ENCODE measurements at regions not wholly inside any gene's neighbourhood (a gene's known extent, or its start where the extent isn't known, plus 50 kb on each side); places are given as distances from the start of the nearest gene placed in this dataset.

DNA sequence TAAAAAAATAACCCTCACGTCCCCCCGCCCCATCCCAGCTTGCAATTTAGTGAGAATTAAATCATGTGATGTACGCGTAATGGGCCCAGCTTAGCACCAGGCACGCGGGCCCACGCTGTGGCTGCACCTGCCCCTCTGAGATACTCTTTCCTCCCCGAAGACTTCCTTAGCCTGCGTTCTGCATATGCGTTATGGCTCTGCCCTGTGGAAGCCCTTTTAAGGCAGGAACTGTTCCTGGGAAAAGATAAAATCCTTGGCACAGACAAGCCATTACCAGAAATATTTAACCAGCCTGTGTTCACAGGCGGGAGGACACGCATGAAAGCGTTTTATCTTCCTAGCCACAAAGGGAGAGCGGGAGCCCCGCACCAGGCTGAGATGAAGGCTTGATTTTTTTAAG, 311.0 kb downstream of the LRFN2 start:
- H3K36me3 Mint-ChIP-seq (ENCODE audit: low read depth), result no peaks in the 10 kb centered on the region
- CTCF ChIA-PET, result no interaction called here
- H3K27ac Mint-ChIP-seq, result no peak overlapping the region
- ATAC-seq (ENCODE audit: low read depth), result no peak
- no peaks in the 10 kb centered on the region for H3K9me3 Mint-ChIP-seq
- no peaks in the 10 kb centered on the region for H3K4me1 Mint-ChIP-seq
- TF ChIP-seq, protein P1, sequence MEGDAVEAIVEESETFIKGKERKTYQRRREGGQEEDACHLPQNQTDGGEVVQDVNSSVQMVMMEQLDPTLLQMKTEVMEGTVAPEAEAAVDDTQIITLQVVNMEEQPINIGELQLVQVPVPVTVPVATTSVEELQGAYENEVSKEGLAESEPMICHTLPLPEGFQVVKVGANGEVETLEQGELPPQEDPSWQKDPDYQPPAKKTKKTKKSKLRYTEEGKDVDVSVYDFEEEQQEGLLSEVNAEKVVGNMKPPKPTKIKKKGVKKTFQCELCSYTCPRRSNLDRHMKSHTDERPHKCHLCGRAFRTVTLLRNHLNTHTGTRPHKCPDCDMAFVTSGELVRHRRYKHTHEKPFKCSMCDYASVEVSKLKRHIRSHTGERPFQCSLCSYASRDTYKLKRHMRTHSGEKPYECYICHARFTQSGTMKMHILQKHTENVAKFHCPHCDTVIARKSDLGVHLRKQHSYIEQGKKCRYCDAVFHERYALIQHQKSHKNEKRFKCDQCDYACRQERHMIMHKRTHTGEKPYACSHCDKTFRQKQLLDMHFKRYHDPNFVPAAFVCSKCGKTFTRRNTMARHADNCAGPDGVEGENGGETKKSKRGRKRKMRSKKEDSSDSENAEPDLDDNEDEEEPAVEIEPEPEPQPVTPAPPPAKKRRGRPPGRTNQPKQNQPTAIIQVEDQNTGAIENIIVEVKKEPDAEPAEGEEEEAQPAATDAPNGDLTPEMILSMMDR (IDR thresholded peaks at IDR 0.05), result no peak
- POLR2A ChIA-PET, result no interaction called here
- no peak overlapping the region for H3K4me3 Mint-ChIP-seq
- peaks cover 4% of the 10 kb centered on the region for H3K27me3 Mint-ChIP-seq
- DNase-seq, result no peak
- intact Hi-C loops (cut with micrococcal nuclease), result no loop called here

DNA sequence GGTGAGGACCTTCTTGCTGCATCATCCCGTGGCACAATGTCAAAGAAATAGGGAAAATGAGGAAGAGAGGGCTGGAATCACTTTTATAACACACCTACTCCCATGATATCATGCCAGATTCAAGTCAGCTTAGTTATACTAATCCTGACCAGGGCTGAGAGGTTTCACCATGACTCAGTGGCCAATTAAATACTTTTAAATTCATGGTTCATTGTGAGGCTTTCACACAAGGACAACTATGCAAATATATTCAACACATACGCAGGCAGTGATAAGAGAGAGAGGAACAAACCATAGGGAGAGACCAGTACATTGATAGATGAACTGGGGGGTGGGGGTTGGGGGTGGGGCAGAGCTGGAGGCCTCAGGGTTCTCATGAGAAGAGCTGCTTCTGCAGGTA, 313.1 kb downstream of the LRFN2 start:
- no peaks in the 10 kb centered on the region for H3K9me3 Mint-ChIP-seq
- H3K36me3 Mint-ChIP-seq (ENCODE audit: low read depth), result no peaks in the 10 kb centered on the region

DNA sequence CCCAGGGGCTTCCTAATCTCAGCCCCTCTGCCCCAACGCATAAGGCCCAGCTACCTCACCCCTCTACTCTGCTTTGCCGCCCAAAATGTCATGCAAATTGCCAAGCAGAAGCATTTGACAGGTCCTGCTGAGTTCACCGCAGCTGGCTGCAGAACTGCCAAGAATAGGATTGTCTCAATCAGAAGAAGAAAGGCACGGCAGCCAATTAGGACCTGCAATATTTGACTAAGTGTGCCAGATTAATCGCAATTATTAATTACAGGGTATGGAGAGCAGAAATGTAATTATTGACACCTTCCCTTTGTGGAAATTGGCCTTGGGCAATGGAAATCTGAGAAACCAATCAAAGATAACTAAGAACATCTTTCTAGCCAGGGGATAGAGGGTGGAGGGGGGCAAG, 318.6 kb downstream of the LRFN2 start:
- ATAC-seq (ENCODE audit: low read depth), result no peak
- no peaks in the 10 kb centered on the region for H3K9me3 Mint-ChIP-seq
- intact Hi-C loops (cut with micrococcal nuclease), result no loop called here
- no peak overlapping the region for H3K4me3 Mint-ChIP-seq
- DNase-seq, result no peak
- ChIA-PET CTCF (no interaction called here), POLR2A (no interaction called here)
- no peaks in the 10 kb centered on the region for H3K36me3 Mint-ChIP-seq (ENCODE audit: low read depth)
- TF ChIP-seq, protein P1 (IDR thresholded peaks at IDR 0.05), result no peak
- H3K27ac Mint-ChIP-seq, result no peak overlapping the region
- H3K27me3 Mint-ChIP-seq, result peaks cover 6% of the 10 kb centered on the region
- H3K4me1 Mint-ChIP-seq, result no peaks in the 10 kb centered on the region

More for the DNA sequence above, 313.1 kb downstream of the LRFN2 start:
- Mint-ChIP-seq H3K27me3 (peaks cover 4% of the 10 kb centered on the region), H3K4me1 (no peaks in the 10 kb centered on the region), H3K27ac (no peak overlapping the region), H3K4me3 (no peak overlapping the region)
- DNase-seq (no peak), ATAC-seq (ENCODE audit: low read depth) (no peak)
- intact Hi-C loops (cut with micrococcal nuclease), result no loop called here
- TF ChIP-seq, protein P1 (IDR thresholded peaks at IDR 0.05), result no peak
- ChIA-PET CTCF (no interaction called here), POLR2A (no interaction called here)

DNA sequence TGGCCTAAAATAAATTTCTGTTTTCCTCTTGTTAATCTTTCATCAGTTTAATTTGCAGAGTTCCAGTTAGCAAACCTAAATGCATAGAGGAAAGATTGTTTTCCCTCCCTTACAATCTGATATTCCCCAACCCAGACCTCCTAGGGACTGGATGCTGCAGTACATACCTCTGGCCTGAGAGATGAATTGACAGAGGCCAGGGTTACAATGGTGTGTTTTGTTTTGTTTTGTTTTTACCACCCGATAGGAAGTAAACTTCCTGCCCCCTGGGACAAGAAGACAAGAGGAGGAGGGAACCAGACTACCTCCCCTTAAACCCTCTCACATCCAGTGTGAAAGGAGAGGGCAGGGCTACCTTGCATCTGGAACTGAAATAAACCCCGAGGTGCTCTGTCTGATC, 319.0 kb downstream of the LRFN2 start:
- DNase-seq, result no peak
- Mint-ChIP-seq H3K4me3 (no peak overlapping the region), H3K9me3 (no peaks in the 10 kb centered on the region), H3K36me3 (ENCODE audit: low read depth) (no peaks in the 10 kb centered on the region), H3K27ac (no peak overlapping the region), H3K4me1 (no peaks in the 10 kb centered on the region), H3K27me3 (peaks cover 7% of the 10 kb centered on the region)
- ATAC-seq (ENCODE audit: low read depth), result no peak
- TF ChIP-seq, protein P1 (IDR thresholded peaks at IDR 0.05), result no peak
- ChIA-PET POLR2A (no interaction called here), CTCF (no interaction called here)
- intact Hi-C loops (cut with micrococcal nuclease), result no loop called here

DNA sequence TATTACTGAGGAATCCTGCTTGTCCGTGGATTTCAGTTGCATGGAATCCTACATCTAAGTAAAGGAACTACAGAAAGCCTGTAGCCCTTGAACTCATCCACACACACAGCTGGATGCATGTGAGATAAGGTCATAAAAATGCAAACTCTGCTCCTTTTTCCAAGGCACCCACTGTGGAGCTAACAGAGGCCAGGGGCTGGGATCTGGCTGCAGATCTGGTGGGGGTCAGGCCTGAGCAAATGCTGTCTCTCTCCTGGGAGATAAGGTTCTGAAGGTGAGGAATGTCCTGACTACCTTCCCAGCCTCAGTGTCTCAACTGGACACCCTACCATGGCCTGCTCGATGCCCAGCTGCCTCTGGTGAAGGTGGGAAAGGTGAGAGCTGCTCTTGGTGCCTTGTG, 321.5 kb downstream of the LRFN2 start:
- Mint-ChIP-seq H3K4me3 (no peak overlapping the region), H3K9me3 (peaks cover 4% of the 10 kb centered on the region), H3K36me3 (ENCODE audit: low read depth) (no peaks in the 10 kb centered on the region), H3K27ac (no peak overlapping the region), H3K27me3 (peaks cover 4% of the 10 kb centered on the region), H3K4me1 (no peaks in the 10 kb centered on the region)
- ChIA-PET CTCF (no interaction called here), POLR2A (no interaction called here)
- ATAC-seq (ENCODE audit: low read depth), result no peak
- DNase-seq, result no peak
- intact Hi-C loops (cut with micrococcal nuclease), result no loop called here
- TF ChIP-seq, protein P1 (IDR thresholded peaks at IDR 0.05), result no peak

Data from activated B cell treated with CpG ODN at 0.5 μM for 24 hours (primary cell).